B cell (primary cell): ENCODE measurements at regions not wholly inside any gene's neighbourhood (a gene's known extent, or its start where the extent isn't known, plus 50 kb on each side); places are given as distances from the start of the nearest gene placed in this dataset.

Experiments
- ATAC-seq: fragments of 200-7000 bp; cut with Tn5 transposase; one replicate; pipeline ENCODE4 v1.10.0; 2021; ENCODE audit warnings: low read depth, mild to moderate bottlenecking, moderate number of reproducible peaks, moderate library complexity
- CTCF ChIA-PET: fragments of 350-600 bp; sonication (Branson Sonifier 250); formaldehyde crosslinking; loops from one replicate; lab custom pipeline; 2021; ENCODE audit warnings: antibody characterized with exemption, inconsistent platforms; lab: Charles Lee
- POLR2A ChIA-PET: fragments of 350-600 bp; sonication (Branson Sonifier 250); formaldehyde crosslinking; loops from one replicate; lab custom pipeline; 2021; ENCODE audit warnings: antibody characterized with exemption; lab: Charles Lee
- DNase-seq: peaks from one replicate; pipeline ENCODE4 v3.0.0; 2013
- H2AFZ ChIP-seq: 2 replicates; pipeline ENCODE4 v1.6.1; 2012; ENCODE audit warnings: mild to moderate bottlenecking, low read depth, low read length; ENCODE audit not compliant: insufficient read depth, poor library complexity, severe bottlenecking
- H3K27ac ChIP-seq, 2 donors: 1 replicate in 1 of 2; 2 replicates in 1 of 2; pipeline ENCODE4 v1.5.1; 2012 to 2013; ENCODE audit warnings: low read length in 2 of 2, mild to moderate bottlenecking in 2 of 2, moderate library complexity in 1 of 2
- H3K27me3 ChIP-seq, 4 experiments: fragments of 200-600 bp in 1 of 4; sonication (generic) in 1 of 4; replicated peaks in 1 of 4; 1 replicate in 2 of 4; 2 replicates in 2 of 4; pipeline versions ENCODE4 v1.6.1 to v1.7.0; 2013 to 2016; ENCODE audit warnings: low read length in 3 of 4, mild to moderate bottlenecking in 2 of 4, mixed read lengths in 1 of 4, moderate library complexity in 1 of 4; ENCODE audit not compliant: insufficient read depth in 4 of 4, control insufficient read depth in 3 of 4; ENCODE audit errors: control extremely low read depth in 1 of 4
- H3K36me3 ChIP-seq, 2 experiments: replicated peaks in 1 of 2; 1 replicate in 1 of 2; 2 replicates in 1 of 2; pipeline versions ENCODE4 v1.6.1 to v1.7.1; 2013; ENCODE audit warnings: low read length in 1 of 2; ENCODE audit not compliant: insufficient read depth in 2 of 2, control insufficient read depth in 1 of 2; ENCODE audit errors: control extremely low read depth in 1 of 2, extremely low read depth in 1 of 2
- H3K4me1 ChIP-seq, 2 donors: fragments of 200-600 bp in 1 of 2; sonication (generic) in 1 of 2; 1 replicate in 1 of 2; 2 replicates in 1 of 2; pipeline versions ENCODE4 v1.5.1 to v1.6.1; 2013 to 2017; ENCODE audit warnings: low read length in 2 of 2; ENCODE audit not compliant: control insufficient read depth in 2 of 2, insufficient read depth in 2 of 2
- H3K4me2 ChIP-seq: replicated peaks from 2 replicates; pipeline ENCODE3; 2012; ENCODE audit warnings: mild to moderate bottlenecking, low read depth, low read length; ENCODE audit not compliant: poor library complexity, severe bottlenecking
- H3K4me3 ChIP-seq, 5 experiments: fragments of 200-600 bp in 1 of 5; sonication (generic) in 1 of 5; 1 replicate in 3 of 5; 2 replicates in 2 of 5; pipeline versions ENCODE4 v1.5.1 to v1.7.0; 2011 to 2016; ENCODE audit warnings: low read length in 4 of 5, mild to moderate bottlenecking in 4 of 5, low read depth in 2 of 5, control low read depth in 1 of 5, moderate library complexity in 1 of 5; ENCODE audit not compliant: insufficient read depth in 1 of 5; ENCODE audit errors: control extremely low read depth in 1 of 5, extremely low read depth in 1 of 5
- H3K79me2 ChIP-seq: fragments of 200-600 bp; sonication (generic); one replicate; pipeline ENCODE4 v1.6.0; 2016; ENCODE audit warnings: low read length; ENCODE audit not compliant: control insufficient read depth, insufficient read depth
- H3K9ac ChIP-seq: fragments of 200-600 bp; sonication (generic); 2 replicates; pipeline ENCODE4 v1.6.1; 2017; ENCODE audit warnings: mild to moderate bottlenecking, low read length, moderate library complexity
- H3K9me3 ChIP-seq, 3 donors: one replicate each; pipeline versions ENCODE4 v1.6.1 to v1.7.1; 2013; ENCODE audit warnings: low read length in 2 of 3; ENCODE audit not compliant: control insufficient read depth in 2 of 3, insufficient read depth in 1 of 3; ENCODE audit errors: control extremely low read depth in 1 of 3
- H4K20me1 ChIP-seq: 2 replicates; pipeline ENCODE4 v1.6.0; 2012; ENCODE audit warnings: mild to moderate bottlenecking, low read length; ENCODE audit not compliant: insufficient read depth, control insufficient read depth, poor library complexity, severe bottlenecking
- H3K27ac Mint-ChIP-seq: one replicate; pipeline ENCODE4 v1.8.0; 2021; ENCODE audit warnings: mixed read lengths
- H3K27me3 Mint-ChIP-seq: one replicate; pipeline ENCODE4 v1.8.0; 2021; ENCODE audit warnings: mixed read lengths
- H3K4me1 Mint-ChIP-seq: one replicate; pipeline ENCODE4 v1.8.0; 2021; ENCODE audit warnings: mixed read lengths
- H3K4me3 Mint-ChIP-seq: one replicate; pipeline ENCODE4 v1.8.0; 2021; ENCODE audit warnings: mixed read lengths
- H3K9me3 Mint-ChIP-seq: one replicate; pipeline ENCODE4 v1.8.0; 2022; ENCODE audit warnings: mixed read lengths; ENCODE audit not compliant: insufficient read depth
- CTCF ChIP-seq: fragments of 200-600 bp; IDR thresholded peaks from one replicate; pipeline ENCODE4 v1.8.0; 2022; ENCODE audit warnings: antibody characterized with exemption, mild to moderate bottlenecking
- EZH2 ChIP-seq: IDR thresholded peaks from 2 replicates; pipeline ENCODE4 v1.6.1; 2012; ENCODE audit warnings: borderline replicate concordance, low read depth, mild to moderate bottlenecking, moderate library complexity, low read length; ENCODE audit not compliant: insufficient read depth, poor library complexity, severe bottlenecking
- WGBS: methylation state at CpG from one replicate; pipeline ENCODE4 v1.1.5; 2013; ENCODE audit warnings: missing lambda C conversion rate; ENCODE audit not compliant: insufficient coverage; 5-methylcytosine and 5-hydroxymethylcytosine counted together
- intact Hi-C: fragments of 100-400 bp; cut with micrococcal nuclease; formaldehyde crosslinking; loops from one replicate; pipeline ENCODE4 v1.10.0; 2022

GRCh38 chr5:111973961-111974360 lies 217.0 kb upstream of the NREP start:
- Histone ChIP-seq H3K36me3 (no peaks in the 10 kb centered on the region), H3K4me1 (no peaks in the 10 kb centered on the region), H3K27ac (no peak overlapping the region), H3K9me3 (no peaks in the 10 kb centered on the region), H3K27me3 (no peaks in the 10 kb centered on the region), H3K4me2 (no peak overlapping the region), H4K20me1 (no peaks in the 10 kb centered on the region), H3K9ac (no peak overlapping the region), H2AFZ (no peak overlapping the region), H3K79me2 (no peaks in the 10 kb centered on the region), H3K4me3 (no peak overlapping the region)
- Mint-ChIP-seq H3K9me3 (no peaks in the 10 kb centered on the region), H3K27me3 (peaks cover 3% of the 10 kb centered on the region), H3K27ac (no peak overlapping the region), H3K4me1 (no peaks in the 10 kb centered on the region), H3K4me3 (no peak overlapping the region)
- POLR2A ChIA-PET, result no interaction called here
- ATAC-seq (no peak), DNase-seq (no peak)
- no CpG with 5 or more reads among the region's 2 CpGs for WGBS
- CTCF ChIA-PET, result no interaction called here
- intact Hi-C loops, result no loop called here
- TF ChIP-seq EZH2 (no peak), CTCF (no peak)

GRCh38 chr5:111972548-111972947 lies 215.6 kb upstream of the NREP start:
- H3K4me1 Mint-ChIP-seq, result no peaks in the 10 kb centered on the region
- ChIA-PET CTCF (no interaction called here), POLR2A (no interaction called here)
- no peak overlapping the region for H3K27ac ChIP-seq
- peaks cover 3% of the 10 kb centered on the region for H3K27me3 Mint-ChIP-seq
- no peak overlapping the region for H3K4me2 ChIP-seq
- H3K9ac ChIP-seq, result no peak overlapping the region
- no peaks in the 10 kb centered on the region for H3K4me1 ChIP-seq
- no peak overlapping the region for H3K27ac Mint-ChIP-seq
- H3K79me2 ChIP-seq, result no peaks in the 10 kb centered on the region
- H3K9me3 Mint-ChIP-seq, result no peaks in the 10 kb centered on the region
- DNase-seq, result no peak
- H3K27me3 ChIP-seq, result no peaks in the 10 kb centered on the region
- no peak overlapping the region for H3K4me3 Mint-ChIP-seq
- H4K20me1 ChIP-seq, result no peaks in the 10 kb centered on the region
- no peaks in the 10 kb centered on the region for H3K36me3 ChIP-seq
- intact Hi-C loops, result no loop called here
- TF ChIP-seq EZH2, result no peak
- no peak for TF ChIP-seq CTCF
- ATAC-seq, result no peak
- H2AFZ ChIP-seq, result no peak overlapping the region
- H3K9me3 ChIP-seq, result no peaks in the 10 kb centered on the region
- no peak overlapping the region for H3K4me3 ChIP-seq
- 75% methylated on average over 2 of the region's 2 CpGs for WGBS
